IMR-90 (cell line): ENCODE measurements at regions not wholly inside any gene's neighbourhood (a gene's known extent, or its start where the extent isn't known, plus 50 kb on each side); places are given as distances from the start of the nearest gene placed in this dataset.
"Not testable (repeated sequence)": the region's sequence is repeated elsewhere in the genome, so short reads cannot be mapped to it uniquely, and the experiment has no call there.

Experiments used
- ATAC-seq: fragments of 200-7000 bp; cut with Tn5 transposase; 2 replicates; pipeline ENCODE4 v1.9.1; 2020; ENCODE audit warnings: low read depth, mild to moderate bottlenecking, moderate library complexity
- BruUV-seq: library from RNA; stranded (reverse); fragments of 400-500 nt; replicated peaks from 2 replicates; lab custom pipeline; 2021; lab: Mats Ljungman, UMichigan
- CTCF ChIA-PET: fragments of 300-600 bp; formaldehyde crosslinking; extraction: SDS; loops from one replicate; lab custom pipeline; 2021; ENCODE audit warnings: antibody characterized with exemption; lab: Yijun Ruan, JAX
- POLR2A ChIA-PET: fragments of 300-600 bp; sonication (Branson Sonifier 250); formaldehyde crosslinking; loops from one replicate; lab custom pipeline; 2022; ENCODE audit warnings: antibody characterized with exemption; ENCODE audit not compliant: unreplicated experiment; lab: Charles Lee
- DNase-seq: peaks from one replicate; pipeline ENCODE4 v3.0.0; 2013
- H2AFZ ChIP-seq: replicated peaks from 2 replicates; pipeline ENCODE3; 2013; ENCODE audit warnings: low read length, mild to moderate bottlenecking; ENCODE audit not compliant: poor library complexity
- H2AK5ac ChIP-seq: 2 replicates; pipeline ENCODE4 v1.6.1; 2013; ENCODE audit warnings: low read depth, low read length, inconsistent platforms
- H2AK9ac ChIP-seq: replicated peaks from 2 replicates; pipeline ENCODE3; 2013; ENCODE audit warnings: mild to moderate bottlenecking, low read depth, low read length, moderate library complexity; ENCODE audit not compliant: poor library complexity
- H2BK120ac ChIP-seq: 2 replicates; pipeline ENCODE4 v1.6.1; 2013; ENCODE audit warnings: low read depth, low read length, inconsistent platforms
- H2BK15ac ChIP-seq: 3 replicates; pipeline ENCODE4 v1.6.1; 2013; ENCODE audit warnings: low read depth, low read length, inconsistent platforms
- H2BK20ac ChIP-seq: 2 replicates; pipeline ENCODE4 v1.6.1; 2013; ENCODE audit warnings: low read depth, mild to moderate bottlenecking, inconsistent platforms, low read length, moderate library complexity
- H2BK5ac ChIP-seq: 2 replicates; pipeline ENCODE4 v1.6.1; 2013; ENCODE audit warnings: mild to moderate bottlenecking, low read depth, low read length, inconsistent platforms; ENCODE audit not compliant: poor library complexity, severe bottlenecking
- H3K14ac ChIP-seq: replicated peaks from 2 replicates; pipeline ENCODE4 v1.6.1; 2013; ENCODE audit warnings: low read depth, low read length, inconsistent platforms
- H3K18ac ChIP-seq: 2 replicates; pipeline ENCODE4 v1.6.1; 2013; ENCODE audit warnings: low read depth, low read length, control low read depth
- H3K23ac ChIP-seq: 2 replicates; pipeline ENCODE4 v1.6.1; 2013; ENCODE audit warnings: low read depth, low read length, inconsistent platforms
- H3K27ac ChIP-seq: 2 replicates; pipeline ENCODE4 v1.5.1; 2013; ENCODE audit warnings: mild to moderate bottlenecking, control low read depth, low read length; ENCODE audit not compliant: insufficient read depth
- H3K27me3 ChIP-seq: 2 replicates; pipeline ENCODE4 v1.6.1; 2013; ENCODE audit warnings: low read length; ENCODE audit not compliant: control insufficient read depth, insufficient read depth
- H3K36me3 ChIP-seq: 2 replicates; pipeline ENCODE4 v1.6.1; 2013; ENCODE audit warnings: low read length, mixed read lengths; ENCODE audit not compliant: control insufficient read depth, insufficient read depth
- H3K4ac ChIP-seq: 2 replicates; pipeline ENCODE4 v1.6.1; 2013; ENCODE audit warnings: low read depth, low read length, inconsistent platforms
- H3K4me1 ChIP-seq: 2 replicates; pipeline ENCODE4 v1.6.1; 2013; ENCODE audit warnings: low read length, mixed read lengths; ENCODE audit not compliant: control insufficient read depth, insufficient read depth
- H3K4me2 ChIP-seq: 2 replicates; pipeline ENCODE4 v1.6.1; 2013; ENCODE audit warnings: low read depth, mild to moderate bottlenecking, control low read depth, low read length, moderate library complexity
- H3K4me3 ChIP-seq: 2 replicates; pipeline ENCODE4 v1.5.1; 2013; ENCODE audit warnings: low read depth, mild to moderate bottlenecking, control low read depth, low read length, moderate library complexity; ENCODE audit not compliant: insufficient read depth
- H3K56ac ChIP-seq: 2 replicates; pipeline ENCODE4 v1.6.1; 2013; ENCODE audit warnings: low read length, inconsistent platforms; ENCODE audit not compliant: insufficient read depth; ENCODE audit errors: extremely low read depth
- H3K79me1 ChIP-seq, 2 experiments: 2 replicates each; pipeline ENCODE4 v1.6.1; 2013; ENCODE audit warnings: low read length in 2 of 2, inconsistent platforms in 1 of 2, low read depth in 1 of 2
- H3K9ac ChIP-seq: 2 replicates; pipeline ENCODE4 v1.6.1; 2013; ENCODE audit warnings: low read depth, low read length, control low read depth
- H3K9me1 ChIP-seq: 2 replicates; pipeline ENCODE4 v1.6.1; 2013; ENCODE audit warnings: low read length, inconsistent platforms; ENCODE audit not compliant: insufficient read depth
- H3K9me3 ChIP-seq: 2 replicates; pipeline ENCODE4 v1.6.1; 2013; ENCODE audit warnings: low read length; ENCODE audit not compliant: control insufficient read depth, insufficient read depth
- H4K20me1 ChIP-seq: 2 replicates; pipeline ENCODE4 v1.6.1; 2013; ENCODE audit warnings: low read length, inconsistent platforms; ENCODE audit not compliant: insufficient read depth
- H4K5ac ChIP-seq: 2 replicates; pipeline ENCODE4 v1.6.1; 2013; ENCODE audit warnings: mild to moderate bottlenecking, low read depth, low read length, control low read depth
- H4K8ac ChIP-seq, 2 experiments: 2 replicates each; pipeline ENCODE4 v1.6.1; 2013; ENCODE audit warnings: low read depth in 2 of 2, low read length in 2 of 2, control low read depth in 1 of 2, inconsistent platforms in 1 of 2
- H4K91ac ChIP-seq: 2 replicates; pipeline ENCODE4 v1.6.1; 2013; ENCODE audit warnings: low read depth, low read length, inconsistent platforms; ENCODE audit not compliant: insufficient read depth
- WGBS, 2 experiments: methylation state at CpG; one replicate each; pipeline versions ENCODE4 v1.1.5 to v1.1.7; 2013; ENCODE audit warnings: missing lambda C conversion rate in 2 of 2; ENCODE audit not compliant: insufficient read length in 1 of 2; ENCODE audit errors: extremely low coverage in 2 of 2; 5-methylcytosine and 5-hydroxymethylcytosine counted together
- dilution Hi-C: fragments of 300-500 bp; cut with HindIII; formaldehyde crosslinking; loops from one replicate; pipeline ENCODE4 v1.14.3; 2018; ENCODE audit warnings: low sequenced_read_pairs; ENCODE audit not compliant: unreplicated experiment
- in situ Hi-C: fragments of 300-500 bp; cut with MboI; formaldehyde crosslinking; loops from 3 replicates; pipeline ENCODE4 v1.14.3; 2019; ENCODE audit warnings: low sequenced_read_pairs, inconsistent platforms, mixed read lengths
- intact Hi-C: fragments of 100-400 bp; cut with micrococcal nuclease; formaldehyde crosslinking; loops from 2 replicates; pipeline ENCODE4 v1.10.0; 2022

- H4K91ac ChIP-seq, H2BK20ac ChIP-seq, H4K5ac ChIP-seq, H2AFZ ChIP-seq, CTCF ChIA-PET, H3K4ac ChIP-seq, H3K9me3 ChIP-seq, H2BK120ac ChIP-seq, intact Hi-C loops, H3K56ac ChIP-seq, BruUV-seq, H3K4me1 ChIP-seq, POLR2A ChIA-PET, H3K9ac ChIP-seq, H3K18ac ChIP-seq, H3K14ac ChIP-seq, DNase-seq, H3K4me3 ChIP-seq, H3K36me3 ChIP-seq, H2AK5ac ChIP-seq, H3K23ac ChIP-seq, H4K8ac ChIP-seq, H3K9me1 ChIP-seq, H3K79me1 ChIP-seq, dilution Hi-C loops, H2AK9ac ChIP-seq, in situ Hi-C loops, H2BK5ac ChIP-seq, H3K4me2 ChIP-seq, H4K20me1 ChIP-seq, ATAC-seq, H3K27me3 ChIP-seq, H2BK15ac ChIP-seq, H3K27ac ChIP-seq: not testable (repeated sequence)
- WGBS, 2 experiments = 66% methylated on average over 6 of the region's 18 CpGs; no CpG with 5 or more reads in 1 of the 2 experiments
Measured at GRCh38 chr6:86057293-86057980, 414.8 kb upstream of the SYNCRIP start.
